Spinal cord (tissue), 9 donors: ENCODE measurements at regions not wholly inside any gene's neighbourhood (a gene's known extent, or its start where the extent isn't known, plus 50 kb on each side); places are given as distances from the start of the nearest gene placed in this dataset.
"Not testable (repeated sequence)": the region's sequence is repeated elsewhere in the genome, so short reads cannot be mapped to it uniquely, and the experiment has no call there.

Source experiments
- DNase-seq, 6 donors: peaks; one replicate each; pipeline versions ENCODE4 v3.0.0 to v3.0.0-alpha.2; 2013 to 2015; ENCODE audit warnings: low spot score in 6 of 6, low read depth in 4 of 6
- H3K27ac ChIP-seq: one replicate; pipeline ENCODE4 v1.5.1; 2013; ENCODE audit warnings: low read depth, low read length, control low read depth
- H3K27me3 ChIP-seq: one replicate; pipeline ENCODE4 v1.6.1; 2013; ENCODE audit warnings: low read length; ENCODE audit not compliant: control insufficient read depth, insufficient read depth
- H3K36me3 ChIP-seq: one replicate; pipeline ENCODE4 v1.6.1; 2013; ENCODE audit warnings: low read length; ENCODE audit not compliant: control insufficient read depth, insufficient read depth
- H3K4me1 ChIP-seq: one replicate; pipeline ENCODE4 v1.6.1; 2013; ENCODE audit warnings: low read length; ENCODE audit not compliant: control insufficient read depth, insufficient read depth
- H3K4me3 ChIP-seq: one replicate; pipeline ENCODE4 v1.5.1; 2013; ENCODE audit warnings: low read depth, low read length, control low read depth
- H3K9me3 ChIP-seq: one replicate; pipeline ENCODE4 v1.6.1; 2013; ENCODE audit warnings: low read length; ENCODE audit not compliant: control insufficient read depth, insufficient read depth
- WGBS: methylation state at CpG from one replicate; pipeline ENCODE4 v1.1.5; 2013; ENCODE audit warnings: missing lambda C conversion rate; ENCODE audit not compliant: insufficient coverage; 5-methylcytosine and 5-hydroxymethylcytosine counted together
- donor health status: healthy.

GRCh38 chr4:78704981-78705683 lies 71.0 kb upstream of the BMP2K start:
- 75% methylated on average over 3 of the region's 3 CpGs for WGBS
- no peak overlapping the region for H3K4me3 ChIP-seq
- no peak overlapping the region for H3K27ac ChIP-seq
- H3K4me1 ChIP-seq = no peaks in the 10 kb centered on the region
- peaks cover 2% of the 10 kb centered on the region for H3K9me3 ChIP-seq
- DNase-seq = no peak
- H3K27me3 ChIP-seq = no peaks in the 10 kb centered on the region
- H3K36me3 ChIP-seq = no peaks in the 10 kb centered on the region

- WGBS = 68% methylated on average over 4 of the region's 6 CpGs
- Histone ChIP-seq H3K27ac (no peak overlapping the region), H3K4me3 (no peak overlapping the region), H3K27me3 (no peaks in the 10 kb centered on the region), H3K9me3 (peaks cover 2% of the 10 kb centered on the region), H3K4me1 (no peaks in the 10 kb centered on the region), H3K36me3 (no peaks in the 10 kb centered on the region)
- no peak for DNase-seq
Measured at GRCh38 chr4:78706302-78706701, 69.8 kb upstream of the BMP2K start.

DNA sequence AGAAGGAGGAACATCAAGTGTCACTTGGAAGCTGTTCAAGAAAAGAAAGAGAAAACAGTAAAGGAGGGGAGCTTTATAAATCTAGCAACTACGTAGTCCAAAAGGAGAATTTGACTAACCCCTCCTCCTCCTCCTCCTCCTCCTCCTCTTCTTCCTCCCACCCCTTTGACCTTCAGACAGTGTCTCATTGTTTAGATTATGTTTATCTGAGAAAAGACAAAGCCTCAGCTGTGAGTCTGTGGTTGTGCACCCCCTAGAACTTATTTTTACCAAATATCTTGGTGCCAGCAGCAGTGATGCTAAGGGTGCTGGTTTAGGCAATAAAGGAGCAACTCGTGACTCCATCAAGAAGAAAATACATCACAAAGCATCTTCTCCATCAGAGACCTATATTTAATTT lies 68.9 kb upstream of the BMP2K start:
- no peak for DNase-seq
- no CpG with 5 or more reads among the region's 2 CpGs for WGBS
- Histone ChIP-seq H3K27me3 (no peaks in the 10 kb centered on the region), H3K36me3 (no peaks in the 10 kb centered on the region), H3K4me1 (no peaks in the 10 kb centered on the region), H3K4me3 (no peak overlapping the region), H3K27ac (no peak overlapping the region), H3K9me3 (peaks cover 2% of the 10 kb centered on the region)

GRCh38 chr4:78707793-78708192 lies 68.4 kb upstream of the BMP2K start:
- 80% methylated on average over 1 of the region's 5 CpGs for whole genome bisulfite sequencing
- Histone ChIP-seq H3K4me3 (no peak overlapping the region), H3K27me3 (no peaks in the 10 kb centered on the region), H3K9me3 (no peaks in the 10 kb centered on the region), H3K27ac (no peak overlapping the region), H3K36me3 (no peaks in the 10 kb centered on the region), H3K4me1 (no peaks in the 10 kb centered on the region)
- DNase-seq = no peak

DNA sequence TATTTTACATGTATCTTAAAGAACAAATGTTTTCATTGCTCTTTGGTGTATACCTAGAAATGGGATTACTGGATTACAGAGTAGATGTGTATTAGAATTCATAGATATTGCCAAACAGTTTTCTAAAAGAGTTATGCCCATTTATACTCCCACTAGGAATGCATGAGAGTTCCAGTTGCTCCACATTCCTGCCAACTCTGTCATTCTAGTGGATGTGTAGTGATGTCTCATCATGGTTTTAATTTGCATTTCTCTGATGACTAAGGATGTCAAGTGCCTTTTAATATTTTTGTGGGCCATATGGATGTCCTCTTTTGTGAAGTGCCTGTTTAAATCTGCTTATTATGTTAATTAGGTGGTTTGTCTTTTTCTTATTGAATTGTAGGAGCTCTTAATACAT lies 65.6 kb upstream of the BMP2K start:
- Histone ChIP-seq H3K36me3 (no peaks in the 10 kb centered on the region), H3K9me3 (no peaks in the 10 kb centered on the region), H3K4me1 (no peaks in the 10 kb centered on the region), H3K27ac (no peak overlapping the region), H3K4me3 (no peak overlapping the region), H3K27me3 (no peaks in the 10 kb centered on the region)
- no peak for DNase-seq

GRCh38 chr4:78711676-78712075 lies 64.5 kb upstream of the BMP2K start:
- Histone ChIP-seq H3K36me3 (no peaks in the 10 kb centered on the region), H3K27me3 (no peaks in the 10 kb centered on the region), H3K27ac (no peak overlapping the region), H3K9me3 (no peaks in the 10 kb centered on the region), H3K4me1 (no peaks in the 10 kb centered on the region), H3K4me3 (no peak overlapping the region)
- DNase-seq = no peak
- WGBS = 83% methylated on average over 2 of the region's 3 CpGs

DNA sequence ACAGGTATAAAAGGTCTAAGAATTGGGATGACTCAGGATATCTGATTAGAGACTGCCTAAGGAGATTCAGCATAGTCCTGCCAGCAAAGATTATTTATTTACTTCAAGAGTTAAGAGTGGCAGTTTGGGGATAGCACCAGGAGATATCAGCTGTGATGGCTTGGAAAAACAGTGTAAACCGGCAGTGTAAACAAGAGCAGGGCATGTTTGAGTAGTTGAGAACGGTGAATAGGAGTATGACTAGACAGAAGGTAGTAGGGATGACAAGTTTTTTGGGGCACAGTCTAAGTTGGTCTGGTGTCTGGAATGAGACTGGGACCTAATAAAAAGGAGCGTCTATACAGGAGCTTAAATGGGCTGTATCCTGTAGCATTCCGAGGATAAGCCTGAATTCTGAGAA lies 61.6 kb upstream of the BMP2K start:
- not testable (repeated sequence) for H3K27ac ChIP-seq, H3K27me3 ChIP-seq, H3K4me1 ChIP-seq, DNase-seq, H3K9me3 ChIP-seq, H3K36me3 ChIP-seq, H3K4me3 ChIP-seq
- WGBS = 94% methylated on average over 3 of the region's 4 CpGs

DNA sequence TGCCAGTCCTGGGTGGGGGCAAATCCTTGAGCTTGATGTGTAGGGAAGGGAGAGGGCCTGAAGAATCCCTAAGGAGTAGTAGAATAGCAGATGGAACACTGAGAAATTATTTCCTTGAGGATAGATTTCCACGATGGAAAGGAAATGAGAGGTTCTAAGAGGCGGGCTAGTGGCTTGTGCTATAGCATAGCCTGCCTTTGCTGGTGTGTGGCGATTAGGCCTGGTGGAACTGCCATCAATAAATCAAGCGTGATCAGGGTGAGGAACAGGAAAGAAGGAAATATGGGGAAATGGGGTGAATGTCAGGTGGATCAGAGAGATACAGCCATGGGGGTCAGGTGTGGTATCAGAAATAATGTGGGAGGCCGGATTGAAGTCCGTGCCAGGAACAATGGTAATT lies 60.8 kb upstream of the BMP2K start:
- H3K36me3 ChIP-seq, H3K4me1 ChIP-seq, H3K9me3 ChIP-seq, DNase-seq, H3K27ac ChIP-seq, H3K4me3 ChIP-seq, H3K27me3 ChIP-seq: not testable (repeated sequence)
- 100% methylated on average over 2 of the region's 6 CpGs for WGBS

GRCh38 chr4:78717712-78718111 lies 58.4 kb upstream of the BMP2K start:
- H3K9me3 ChIP-seq, DNase-seq, H3K4me1 ChIP-seq, H3K36me3 ChIP-seq, H3K27ac ChIP-seq, H3K27me3 ChIP-seq, H3K4me3 ChIP-seq: not testable (repeated sequence)
- 96% methylated on average over 6 of the region's 8 CpGs for WGBS

DNA sequence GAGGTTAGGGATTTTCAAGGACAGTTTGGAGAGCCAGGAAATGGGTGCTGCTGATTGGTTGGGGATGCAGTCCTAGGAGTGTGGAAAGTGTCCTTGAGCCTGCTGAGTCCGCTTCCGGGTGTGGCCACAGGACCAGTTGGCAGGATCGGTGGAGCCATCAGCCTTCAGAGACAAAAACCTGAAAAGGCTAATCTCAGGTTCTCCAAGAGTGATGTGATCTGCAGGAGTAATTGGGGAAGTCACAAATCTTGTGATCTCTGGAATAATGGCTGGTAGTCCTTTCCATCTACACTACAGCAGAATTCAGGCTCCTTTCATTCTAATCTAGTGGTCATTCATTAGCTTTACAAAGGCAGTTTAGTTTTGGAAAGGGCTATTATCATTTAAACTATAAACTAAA lies 55.9 kb upstream of the BMP2K start:
- Histone ChIP-seq H3K36me3 (no peaks in the 10 kb centered on the region), H3K27ac (no peak overlapping the region), H3K4me3 (no peak overlapping the region), H3K4me1 (peaks cover 4% of the 10 kb centered on the region), H3K9me3 (no peaks in the 10 kb centered on the region), H3K27me3 (no peaks in the 10 kb centered on the region)
- 81% methylated on average over 2 of the region's 3 CpGs for WGBS
- no peak for DNase-seq
